ENCODE measurements at regions not wholly inside any gene's neighbourhood (a gene's known extent, or its start where the extent isn't known, plus 50 kb on each side); places are given as distances from the start of the nearest gene placed in this dataset.
"Not testable (repeated sequence)": the region's sequence is repeated elsewhere in the genome, so short reads cannot be mapped to it uniquely, and the experiment has no call there.

DNA sequence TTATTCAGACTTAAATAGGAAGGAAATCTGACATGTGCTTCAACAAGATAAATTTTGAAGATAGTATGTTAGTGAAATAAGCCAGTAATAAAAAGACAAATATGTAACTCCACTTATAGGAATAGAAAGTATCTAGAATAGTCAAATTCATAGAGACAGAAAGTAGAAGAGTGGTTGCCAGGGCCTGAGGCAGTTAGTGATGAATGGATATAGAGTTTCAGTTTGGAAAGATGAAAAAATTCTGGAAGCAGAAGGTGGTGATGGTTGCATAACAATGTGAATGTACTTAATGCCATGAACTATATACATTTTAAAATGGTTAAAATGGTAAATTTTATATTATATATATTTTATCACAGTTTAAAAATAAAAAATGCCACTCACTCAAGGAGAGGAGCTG lies 54.3 kb downstream of the HAND2 start:
- DNase-seq (ENCODE audit: low spot score): no peak

DNA sequence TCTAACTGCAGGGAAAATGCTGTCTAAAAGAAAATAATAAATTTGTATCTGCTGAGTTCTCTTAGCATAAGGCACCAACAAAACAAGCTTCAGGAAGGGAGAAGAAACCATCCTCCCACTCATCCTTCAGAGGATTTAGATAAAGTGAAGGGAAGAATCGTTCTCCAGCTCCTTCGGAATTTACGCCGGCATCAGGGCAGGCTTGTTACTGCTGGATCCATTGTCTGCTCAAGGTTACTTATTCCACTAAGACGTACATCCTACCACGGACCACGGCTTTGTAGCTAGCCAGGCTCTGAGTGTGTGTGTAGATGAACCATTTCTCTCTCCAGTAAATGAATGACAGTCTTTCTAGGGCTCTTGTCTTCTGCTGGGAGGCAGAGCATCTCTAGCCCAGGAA lies 60.4 kb downstream of the HAND2 start:
- DNase-seq (ENCODE audit: low spot score): no peak

DNA sequence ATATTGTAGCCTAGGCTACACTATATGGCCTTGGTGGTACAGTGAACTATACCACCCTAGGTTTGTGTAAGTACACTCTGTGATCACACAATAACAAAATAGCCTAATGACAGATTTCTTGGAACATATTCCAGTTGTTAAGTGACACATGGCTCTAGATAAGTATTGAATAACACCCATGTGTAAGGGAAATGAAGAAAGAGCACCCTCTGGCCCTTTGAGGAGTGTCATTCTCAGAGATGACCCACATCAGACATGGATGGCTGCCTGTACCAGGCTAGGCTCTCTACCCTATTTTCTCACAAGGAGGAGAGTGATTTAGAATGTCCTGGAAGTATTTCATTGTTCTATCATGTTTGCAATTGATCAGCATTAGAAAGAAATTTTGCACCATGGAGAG lies 61.7 kb downstream of the HAND2 start:
- no peak for DNase-seq (ENCODE audit: low spot score)

DNA sequence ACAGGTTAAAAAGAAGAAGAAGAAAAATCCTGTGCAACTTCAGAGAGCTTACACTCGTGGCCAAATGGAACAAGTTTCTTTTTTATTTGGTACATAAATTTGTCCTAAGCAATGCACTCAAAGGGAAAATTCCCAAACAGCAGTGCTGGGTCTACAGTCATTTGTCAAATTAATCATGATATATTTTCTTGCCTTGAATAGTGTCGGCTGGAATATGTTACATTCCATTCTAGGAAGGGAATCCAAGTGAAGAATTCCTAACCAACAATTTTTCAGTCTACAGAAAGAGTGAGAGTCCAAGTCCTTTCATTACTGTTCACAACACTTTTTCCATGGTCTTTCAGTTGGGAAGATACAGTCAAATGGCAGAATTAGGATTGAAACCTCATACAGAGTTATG lies 63.9 kb downstream of the HAND2 start:
- no peak for DNase-seq (ENCODE audit: low spot score)

DNA sequence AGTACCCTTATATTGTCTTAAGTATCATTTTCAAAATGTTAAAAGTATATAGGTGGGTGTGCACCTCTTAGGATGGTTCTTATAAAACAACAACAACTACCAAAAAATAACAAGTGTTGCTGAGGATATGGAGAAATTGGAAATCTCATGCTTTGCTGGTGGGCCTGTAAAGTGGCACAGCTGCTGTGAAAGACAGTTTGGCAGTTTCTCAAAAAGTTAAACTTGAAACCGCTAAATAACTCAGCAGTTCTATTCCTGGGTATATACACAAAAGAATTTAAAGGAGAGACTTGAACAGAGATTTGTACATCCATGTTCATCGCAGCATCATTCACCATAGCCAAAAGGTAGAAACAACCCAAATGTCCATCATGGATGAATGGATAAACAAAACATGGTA lies 65.5 kb downstream of the HAND2 start:
- no peak for DNase-seq (ENCODE audit: low spot score)

DNA sequence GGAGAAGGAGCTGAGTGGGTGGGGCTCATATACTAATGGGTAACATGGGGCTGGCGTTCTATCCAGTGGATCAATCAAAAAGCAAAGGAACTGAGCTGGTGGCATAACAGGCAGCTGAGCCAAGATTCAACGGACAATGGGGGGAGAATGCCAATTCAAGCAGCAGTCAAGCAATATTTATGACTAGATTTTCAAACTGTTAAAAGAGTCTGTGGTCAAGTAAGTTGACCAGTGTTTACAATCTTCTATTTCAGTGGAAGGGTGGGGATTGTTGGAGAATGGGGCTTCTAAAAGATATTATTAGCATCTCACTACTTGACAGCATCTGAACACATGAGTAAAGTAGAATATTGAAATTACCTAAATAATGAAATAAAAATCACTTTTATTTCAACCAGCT lies 64.9 kb upstream of the SCRG1 start:
- DNase-seq (ENCODE audit: low spot score): no peak

DNA sequence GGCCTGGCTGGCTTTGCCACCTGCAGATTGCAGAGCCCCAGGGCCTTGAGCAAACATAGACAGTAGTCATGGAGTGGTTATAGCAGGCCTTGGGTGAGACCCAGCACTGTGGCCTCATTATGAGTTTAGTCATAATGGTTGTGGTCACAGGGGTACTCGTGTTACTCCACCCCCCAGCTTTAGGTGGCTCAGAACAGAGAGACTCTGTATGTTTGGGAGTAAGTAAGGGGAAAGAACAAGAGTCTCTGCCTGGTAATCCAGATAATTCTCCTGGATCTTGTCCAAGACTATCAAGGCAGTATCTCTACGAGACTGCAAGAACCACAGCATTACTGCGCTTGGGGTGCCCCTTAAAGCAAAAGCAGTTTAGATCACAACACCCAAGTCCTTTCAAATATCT lies 62.3 kb upstream of the SCRG1 start:
- no peak for DNase-seq (ENCODE audit: low spot score)

DNA sequence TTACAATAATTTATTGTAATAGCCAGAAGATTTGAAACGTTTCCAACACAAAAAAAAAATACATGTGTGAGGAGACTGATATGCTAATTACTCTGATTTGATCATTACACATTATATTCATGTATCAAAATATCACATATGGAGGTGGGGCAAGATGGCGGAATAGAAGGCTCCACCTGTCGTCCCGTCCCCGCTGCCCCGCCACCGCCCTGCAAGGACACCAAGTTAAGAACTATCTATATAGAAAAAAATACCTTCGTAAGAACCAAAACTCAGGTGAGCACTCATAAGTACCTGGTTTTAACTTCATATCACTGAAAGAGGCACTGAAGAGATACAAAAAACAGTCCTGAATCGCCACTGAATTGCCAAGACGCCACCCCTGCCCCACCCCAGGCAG lies 60.9 kb upstream of the SCRG1 start:
- DNase-seq (ENCODE audit: low spot score): no peak

DNA sequence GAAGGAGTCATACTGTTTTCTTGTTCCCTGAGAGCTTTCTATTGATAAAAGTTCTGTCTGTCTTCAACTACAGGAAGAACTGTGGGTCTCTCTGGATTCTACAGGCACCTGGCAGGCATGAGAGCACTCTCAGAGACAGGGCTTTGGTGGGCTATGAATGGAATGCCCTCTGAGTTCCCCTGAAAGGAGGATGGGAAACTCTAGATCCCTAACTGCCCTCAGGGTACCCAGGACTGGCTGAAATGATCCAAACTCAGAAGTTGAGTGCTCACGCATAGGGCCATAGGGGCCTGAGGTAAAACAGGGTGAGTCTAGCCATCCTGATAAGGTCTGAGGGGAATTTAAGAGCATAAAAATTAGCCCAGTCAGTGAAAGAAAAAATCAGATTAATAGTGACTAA lies 59.0 kb upstream of the SCRG1 start:
- DNase-seq (ENCODE audit: low spot score): no peak

DNA sequence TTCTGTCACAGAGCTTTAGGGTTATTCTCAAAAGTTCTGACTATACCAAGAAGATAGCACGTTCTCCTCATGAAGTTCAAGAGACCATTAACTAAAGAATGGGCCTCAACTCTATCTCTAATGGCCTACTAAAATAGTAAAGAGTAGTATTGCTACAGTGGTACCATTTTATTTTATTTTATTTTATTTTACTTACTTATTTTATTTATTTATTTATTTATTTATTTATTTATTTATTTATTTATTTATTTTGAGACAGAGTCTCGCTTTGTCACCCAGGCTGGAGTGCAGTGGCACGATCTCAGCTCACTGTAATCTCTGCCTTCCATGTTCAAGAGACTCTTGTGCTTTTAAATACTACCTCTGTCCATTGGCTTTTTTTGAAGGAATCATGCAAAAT lies 52.5 kb upstream of the SCRG1 start:
- DNase-seq (ENCODE audit: low spot score): not testable (repeated sequence)

DNA sequence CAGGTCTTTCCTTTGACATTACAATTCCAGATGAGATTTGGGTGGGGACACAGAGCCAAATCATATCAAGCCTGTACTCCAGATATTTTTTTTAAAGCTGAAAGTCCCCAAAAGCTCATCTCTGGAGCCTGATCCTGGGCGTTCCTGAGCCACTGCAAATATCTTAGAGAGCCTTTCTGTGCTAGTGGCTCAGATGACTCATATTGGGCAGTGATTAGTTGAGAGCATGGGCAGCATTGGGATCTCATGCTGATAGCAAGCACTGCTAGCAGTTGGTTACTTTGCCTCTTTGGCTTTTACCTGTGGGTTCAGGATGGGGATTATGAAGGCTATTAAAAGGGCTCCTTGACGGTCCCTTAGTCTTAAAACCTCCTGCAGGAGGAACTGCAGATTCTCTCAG lies 51.4 kb upstream of the SCRG1 start:
- DNase-seq (ENCODE audit: low spot score): no peak

DNA sequence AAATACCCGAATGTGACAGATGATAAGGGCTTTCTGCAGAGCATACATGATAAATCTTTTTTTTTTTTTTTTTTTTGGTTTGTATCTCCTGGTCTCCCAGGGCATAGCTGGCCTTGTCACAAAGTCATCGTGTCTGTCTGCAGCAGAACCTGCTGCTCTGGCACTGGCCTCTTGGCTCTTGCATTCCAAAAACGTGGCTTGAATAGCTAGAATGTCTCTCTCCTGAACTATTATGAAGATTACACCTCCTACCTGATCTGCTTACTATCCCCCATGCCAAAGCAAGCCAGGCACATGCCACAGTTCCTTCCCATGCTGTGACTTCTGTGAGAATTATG lies 50.4 kb upstream of the SCRG1 start:
- DNase-seq (ENCODE audit: low spot score): no peak

DNA sequence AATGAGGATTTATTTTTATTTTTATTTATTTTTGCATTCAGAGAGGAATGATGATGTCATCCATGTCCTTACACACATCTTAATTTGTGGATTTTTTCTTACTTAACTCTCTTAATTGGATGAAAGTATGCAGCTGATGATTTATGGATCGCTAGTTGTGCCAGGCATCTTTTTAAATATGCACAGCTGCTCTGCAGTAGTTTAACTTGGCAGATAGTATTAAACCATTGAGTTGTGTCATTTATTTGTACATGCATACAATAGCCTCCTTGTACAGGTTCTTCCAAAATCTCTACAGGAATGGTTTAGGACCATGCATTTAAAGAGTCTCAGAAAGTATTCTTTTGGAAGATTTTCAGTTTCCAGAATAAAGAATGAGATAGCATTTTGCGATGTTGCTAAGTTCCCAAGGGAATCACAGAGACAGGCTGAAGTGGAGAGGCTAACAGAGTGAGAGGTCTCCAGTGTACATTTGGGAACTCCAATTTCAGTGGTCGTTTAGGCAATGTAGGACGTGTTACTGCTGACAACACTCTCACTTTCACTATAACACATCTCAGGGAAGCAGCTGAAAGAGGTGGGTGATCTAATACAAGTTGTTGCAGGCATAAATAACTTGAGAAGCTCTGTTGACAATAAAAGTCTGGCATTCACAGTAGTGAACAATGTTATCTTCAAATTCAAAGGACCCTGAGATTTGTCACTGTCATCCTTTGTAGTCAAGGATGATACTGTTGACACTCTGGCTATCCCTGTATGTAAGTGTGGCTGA lies 49.9 kb upstream of the SCRG1 start:
- DNase-seq (ENCODE audit: low spot score): peak; percentile 13

Data from putamen (tissue), 1 donor.